Osteoblast (primary cell): ENCODE measurements at regions not wholly inside any gene's neighbourhood (a gene's known extent, or its start where the extent isn't known, plus 50 kb on each side); places are given as distances from the start of the nearest gene placed in this dataset.

Experiments
- DNase-seq: peaks from one replicate; pipeline ENCODE4 v3.0.0; 2011; ENCODE audit warnings: low spot score, mixed read lengths; ENCODE audit not compliant: insufficient read length; ENCODE audit errors: missing footprints
- H2AFZ ChIP-seq: 2 replicates; pipeline ENCODE4 v1.6.0; 2011; ENCODE audit warnings: mild to moderate bottlenecking, low read length
- H3K27ac ChIP-seq: 2 replicates; pipeline ENCODE4 v1.5.1; 2011; ENCODE audit warnings: mild to moderate bottlenecking, low read depth, low read length, moderate library complexity
- H3K27me3 ChIP-seq: 2 replicates; pipeline ENCODE4 v1.6.0; 2012; ENCODE audit warnings: mild to moderate bottlenecking, control low read depth, inconsistent platforms, low read length, moderate library complexity; ENCODE audit not compliant: insufficient read depth
- H3K36me3 ChIP-seq: 2 replicates; pipeline ENCODE4 v1.5.1; 2011; ENCODE audit warnings: mild to moderate bottlenecking, low read length, control low read depth, moderate library complexity; ENCODE audit not compliant: insufficient read depth
- H3K4me1 ChIP-seq: 2 replicates; pipeline ENCODE4 v1.5.1; 2011; ENCODE audit warnings: mild to moderate bottlenecking, low read length, control low read depth, moderate library complexity; ENCODE audit not compliant: insufficient read depth
- H3K4me2 ChIP-seq: 2 replicates; pipeline ENCODE4 v1.6.0; 2011; ENCODE audit warnings: mild to moderate bottlenecking, low read length; ENCODE audit not compliant: insufficient read depth
- H3K4me3 ChIP-seq: fragments of 200-600 bp; sonication (generic); 3 replicates; pipeline ENCODE4 v1.5.1; 2012; ENCODE audit warnings: mild to moderate bottlenecking, low read length, inconsistent platforms; ENCODE audit not compliant: insufficient read depth
- H3K79me2 ChIP-seq: 2 replicates; pipeline ENCODE4 v1.6.0; 2012; ENCODE audit warnings: mild to moderate bottlenecking, low read length, control low read depth, inconsistent platforms; ENCODE audit not compliant: insufficient read depth
- H3K9me3 ChIP-seq: 2 replicates; pipeline ENCODE4 v1.5.1; 2011; ENCODE audit warnings: low read depth, low read length, control low read depth
- H4K20me1 ChIP-seq: 2 replicates; pipeline ENCODE4 v1.6.0; 2012; ENCODE audit warnings: mild to moderate bottlenecking, low read length, control low read depth; ENCODE audit not compliant: insufficient read depth
- TF ChIP-seq, protein P1 (sequence below): IDR thresholded peaks from 2 replicates; pipeline ENCODE4 v1.5.1; 2011; ENCODE audit warnings: mild to moderate bottlenecking, low read depth, low read length, moderate library complexity; ENCODE audit errors: extremely low read depth

DNA sequence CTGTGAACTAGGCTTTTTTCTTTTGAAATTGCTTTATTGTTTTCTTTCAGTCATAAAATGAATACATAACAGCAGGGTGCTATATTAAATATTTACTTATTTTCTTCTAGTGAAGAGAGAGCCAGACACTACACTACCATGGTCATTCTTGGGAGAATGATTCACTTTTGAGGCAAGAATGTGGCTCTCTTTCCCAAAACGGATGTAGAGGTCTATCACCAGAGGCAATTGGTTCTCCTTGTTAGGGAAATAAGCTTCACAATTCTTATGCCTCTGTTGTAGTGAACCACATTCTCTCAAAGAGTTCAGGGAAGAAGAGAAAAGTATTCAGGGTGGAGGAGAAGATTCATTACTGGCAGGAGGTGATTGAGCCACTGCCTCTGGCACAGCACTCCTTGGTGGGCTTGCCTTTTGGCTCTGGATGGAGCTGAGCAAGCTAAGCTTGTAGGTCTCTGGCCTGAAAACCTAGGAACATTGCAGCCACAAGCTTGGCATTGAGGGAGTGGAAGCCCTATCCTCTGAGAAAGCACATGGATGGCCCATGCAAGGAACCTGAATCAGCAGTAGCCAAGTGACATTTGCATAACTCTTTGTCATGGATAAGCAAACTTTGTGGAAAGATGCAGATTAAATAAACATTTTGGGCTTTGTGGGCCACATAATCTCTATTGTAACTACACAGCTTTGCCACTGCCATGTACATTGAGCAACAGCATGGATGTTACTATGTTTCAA, 179.0 kb upstream of the TNC start:
- no peak for DNase-seq
- no peaks in the 10 kb centered on the region for H3K36me3 ChIP-seq
- H3K4me1 ChIP-seq = peaks cover 18% of the 10 kb centered on the region
- H3K27ac ChIP-seq = no peak overlapping the region
- H2AFZ ChIP-seq = peak overlapping the region; percentile 39
- no peak overlapping the region for H3K4me2 ChIP-seq
- H3K79me2 ChIP-seq = no peaks in the 10 kb centered on the region
- no peaks in the 10 kb centered on the region for H3K9me3 ChIP-seq
- H3K27me3 ChIP-seq = no peaks in the 10 kb centered on the region
- no peak overlapping the region for H3K4me3 ChIP-seq
- TF ChIP-seq, protein P1, sequence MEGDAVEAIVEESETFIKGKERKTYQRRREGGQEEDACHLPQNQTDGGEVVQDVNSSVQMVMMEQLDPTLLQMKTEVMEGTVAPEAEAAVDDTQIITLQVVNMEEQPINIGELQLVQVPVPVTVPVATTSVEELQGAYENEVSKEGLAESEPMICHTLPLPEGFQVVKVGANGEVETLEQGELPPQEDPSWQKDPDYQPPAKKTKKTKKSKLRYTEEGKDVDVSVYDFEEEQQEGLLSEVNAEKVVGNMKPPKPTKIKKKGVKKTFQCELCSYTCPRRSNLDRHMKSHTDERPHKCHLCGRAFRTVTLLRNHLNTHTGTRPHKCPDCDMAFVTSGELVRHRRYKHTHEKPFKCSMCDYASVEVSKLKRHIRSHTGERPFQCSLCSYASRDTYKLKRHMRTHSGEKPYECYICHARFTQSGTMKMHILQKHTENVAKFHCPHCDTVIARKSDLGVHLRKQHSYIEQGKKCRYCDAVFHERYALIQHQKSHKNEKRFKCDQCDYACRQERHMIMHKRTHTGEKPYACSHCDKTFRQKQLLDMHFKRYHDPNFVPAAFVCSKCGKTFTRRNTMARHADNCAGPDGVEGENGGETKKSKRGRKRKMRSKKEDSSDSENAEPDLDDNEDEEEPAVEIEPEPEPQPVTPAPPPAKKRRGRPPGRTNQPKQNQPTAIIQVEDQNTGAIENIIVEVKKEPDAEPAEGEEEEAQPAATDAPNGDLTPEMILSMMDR = no peak
- H4K20me1 ChIP-seq = no peaks in the 10 kb centered on the region

DNA sequence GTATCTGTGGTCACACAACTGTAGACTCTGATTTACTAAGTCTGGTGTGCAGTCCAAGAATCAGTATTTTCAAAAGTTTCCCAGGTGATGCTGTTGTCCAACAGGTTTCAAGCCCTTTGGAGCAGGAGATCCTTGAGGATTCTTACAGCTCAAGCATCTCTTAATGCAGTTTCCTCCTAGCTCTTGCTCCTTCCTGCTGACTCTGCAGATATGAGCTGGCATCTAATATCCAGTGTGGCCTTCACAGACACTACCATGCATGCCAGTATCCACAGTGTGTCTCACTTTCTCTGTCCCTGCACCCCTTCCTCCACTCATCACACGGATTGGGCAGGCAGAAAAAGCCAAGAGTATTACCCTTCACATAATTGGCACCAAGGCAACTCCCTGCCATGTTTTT, 182.2 kb upstream of the TNC start:
- H3K4me2 ChIP-seq = no peak overlapping the region
- H3K36me3 ChIP-seq = no peaks in the 10 kb centered on the region
- no peaks in the 10 kb centered on the region for H3K4me1 ChIP-seq
- no peak for DNase-seq
- TF ChIP-seq, protein P1 = no peak
- no peak overlapping the region for H3K27ac ChIP-seq
- no peaks in the 10 kb centered on the region for H3K79me2 ChIP-seq
- no peaks in the 10 kb centered on the region for H4K20me1 ChIP-seq
- H3K9me3 ChIP-seq = no peaks in the 10 kb centered on the region
- no peak overlapping the region for H3K4me3 ChIP-seq
- H3K27me3 ChIP-seq = no peaks in the 10 kb centered on the region
- no peak overlapping the region for H2AFZ ChIP-seq

DNA sequence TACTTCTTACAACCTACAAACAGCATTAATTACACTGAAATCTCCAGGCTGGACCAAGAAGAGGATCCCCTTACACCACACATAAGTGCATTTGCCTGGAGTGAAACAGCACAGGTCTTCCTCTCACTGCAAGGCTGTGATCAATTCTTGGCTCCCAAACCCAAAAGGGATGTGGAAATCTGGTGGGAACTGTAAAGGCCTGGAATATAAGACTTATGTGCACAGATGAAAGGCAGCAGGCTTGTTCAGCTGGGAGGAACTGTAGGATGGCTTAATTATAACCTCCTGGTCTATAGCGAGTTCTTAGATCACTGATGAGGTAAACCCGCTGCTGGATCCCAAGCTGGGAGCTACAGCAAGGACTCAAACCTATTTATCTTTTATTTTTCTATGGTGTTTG, 182.9 kb upstream of the TNC start:
- H3K4me2 ChIP-seq = no peak overlapping the region
- TF ChIP-seq, protein P1 = no peak

DNA sequence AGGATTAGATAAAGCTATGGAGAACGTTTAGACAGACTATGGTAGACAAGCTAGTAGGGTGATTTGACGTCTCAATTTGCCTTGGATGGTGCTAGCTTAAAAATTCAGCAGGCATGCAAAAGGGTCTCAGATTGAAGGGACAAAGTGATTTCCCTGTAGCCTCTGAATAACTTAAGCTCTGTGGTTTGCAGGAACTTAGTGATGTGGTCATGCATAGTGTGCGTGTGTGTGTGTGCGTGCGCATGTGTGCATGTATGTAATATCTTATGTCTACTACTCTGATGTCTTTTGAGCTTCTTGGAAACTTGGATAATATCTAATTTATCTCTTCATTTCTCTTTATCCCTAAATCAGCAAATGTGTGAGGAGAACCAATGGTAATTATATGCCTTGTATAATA, 183.6 kb upstream of the TNC start:
- H3K9me3 ChIP-seq = no peaks in the 10 kb centered on the region
- TF ChIP-seq, protein P1 = no peak
- no peaks in the 10 kb centered on the region for H3K36me3 ChIP-seq
- no peaks in the 10 kb centered on the region for H3K27me3 ChIP-seq
- no peaks in the 10 kb centered on the region for H4K20me1 ChIP-seq
- H2AFZ ChIP-seq = no peak overlapping the region
- no peaks in the 10 kb centered on the region for H3K4me1 ChIP-seq
- DNase-seq = no peak
- no peak overlapping the region for H3K4me2 ChIP-seq
- H3K4me3 ChIP-seq = no peak overlapping the region
- no peak overlapping the region for H3K27ac ChIP-seq
- no peaks in the 10 kb centered on the region for H3K79me2 ChIP-seq

More for the DNA sequence above, 182.9 kb upstream of the TNC start:
- Histone ChIP-seq H3K9me3 (no peaks in the 10 kb centered on the region), H2AFZ (no peak overlapping the region), H3K79me2 (no peaks in the 10 kb centered on the region), H3K4me1 (no peaks in the 10 kb centered on the region), H3K4me3 (no peak overlapping the region), H3K27me3 (no peaks in the 10 kb centered on the region), H3K36me3 (no peaks in the 10 kb centered on the region), H4K20me1 (no peaks in the 10 kb centered on the region), H3K27ac (no peak overlapping the region)
- DNase-seq = no peak
